DMS153 (cell line): ENCODE measurements at regions not wholly inside any gene's neighbourhood (a gene's known extent, or its start where the extent isn't known, plus 50 kb on each side); places are given as distances from the start of the nearest gene placed in this dataset.

Source experiments
- DNase-seq: peaks from one replicate; lab custom pipeline; 2025; lab: John Stamatoyannopoulos, UW

GRCh38 chr18:54100920-54101470, 123.5 kb downstream of the MBD2 start:
- no peak for DNase-seq

- no peak for DNase-seq
These were observed 124.0 kb downstream of the MBD2 start for GRCh38 chr18:54100466-54100865.

GRCh38 chr18:54094474-54094873, 130.0 kb downstream of the MBD2 start:
- DNase-seq: no peak

GRCh38 chr18:54090856-54091255, 133.6 kb downstream of the MBD2 start:
- no peak for DNase-seq

- DNase-seq: no peak
These were observed 134.6 kb downstream of the MBD2 start for GRCh38 chr18:54089749-54090459.

- DNase-seq: no peak
These were observed 137.6 kb downstream of the MBD2 start for GRCh38 chr18:54086863-54087262.

GRCh38 chr18:54086046-54086802, 138.2 kb downstream of the MBD2 start:
- DNase-seq: no peak

GRCh38 chr18:54080858-54081257, 143.6 kb downstream of the MBD2 start:
- no peak for DNase-seq

- no peak for DNase-seq
These were observed 148.3 kb downstream of the MBD2 start for GRCh38 chr18:54076166-54076565.

GRCh38 chr18:54075689-54076088, 148.8 kb downstream of the MBD2 start:
- DNase-seq: no peak

GRCh38 chr18:54069729-54070128, 154.7 kb downstream of the MBD2 start:
- no peak for DNase-seq

- no peak for DNase-seq
These were observed 164.0 kb downstream of the MBD2 start for GRCh38 chr18:54060343-54061005.

- no peak for DNase-seq
These were observed 171.6 kb downstream of the MBD2 start for GRCh38 chr18:54052732-54053429.

- DNase-seq: no peak
These were observed 172.2 kb downstream of the MBD2 start for GRCh38 chr18:54052259-54052658.

- DNase-seq: no peak
These were observed 180.8 kb downstream of the MBD2 start for GRCh38 chr18:54043484-54044251.

- DNase-seq: no peak
These were observed 188.5 kb downstream of the MBD2 start for GRCh38 chr18:54035927-54036326.

- no peak for DNase-seq
These were observed 191.4 kb downstream of the MBD2 start for GRCh38 chr18:54033052-54033451.

- no peak for DNase-seq
These were observed 192.1 kb downstream of the MBD2 start for GRCh38 chr18:54032412-54032811.

- DNase-seq: no peak
These were observed 193.2 kb downstream of the MBD2 start for GRCh38 chr18:54031243-54031642.

- DNase-seq: no peak
These were observed 194.0 kb downstream of the MBD2 start for GRCh38 chr18:54030434-54030833.

GRCh38 chr18:54023471-54023870, 201.0 kb downstream of the MBD2 start:
- no peak for DNase-seq
